Transverse colon (tissue), 4 donors: ENCODE measurements at regions not wholly inside any gene's neighbourhood (a gene's known extent, or its start where the extent isn't known, plus 50 kb on each side); places are given as distances from the start of the nearest gene placed in this dataset.

Source experiments
- CTCF ChIP-seq, 5 experiments: fragments of 200-600 bp in 3 of 5; fragments of 450-650 bp in 2 of 5; sonication (generic) in 3 of 5; IDR thresholded peaks; 1 replicate in 2 of 5; 2 replicates in 3 of 5; pipeline ENCODE4 v1.5.1; 2016 to 2017; ENCODE audit warnings: antibody characterized with exemption in 5 of 5, inconsistent platforms in 3 of 5, mild to moderate bottlenecking in 2 of 5, moderate library complexity in 1 of 5
- POLR2A ChIP-seq: fragments of 450-650 bp; IDR thresholded peaks from one replicate; pipeline ENCODE4 v1.6.1; 2016; ENCODE audit warnings: antibody characterized with exemption, mild to moderate bottlenecking, moderate library complexity
- POLR2AphosphoS5 ChIP-seq, 3 donors: sonication (generic); formaldehyde crosslinking; IDR thresholded peaks; one replicate each; pipeline ENCODE4 v1.6.1; 2016; ENCODE audit warnings: antibody characterized with exemption in 3 of 3

GRCh38 chr13:48772908-48773307, 119.2 kb downstream of the CYSLTR2 start:
- TF ChIP-seq POLR2AphosphoS5 (IDR thresholded peaks at IDR 0.05) (no peak), POLR2A (no peak), CTCF (IDR thresholded peaks at IDR 0.05) (no peak)
